ENCODE measurements at regions not wholly inside any gene's neighbourhood (a gene's known extent, or its start where the extent isn't known, plus 50 kb on each side); places are given as distances from the start of the nearest gene placed in this dataset.

DNA sequence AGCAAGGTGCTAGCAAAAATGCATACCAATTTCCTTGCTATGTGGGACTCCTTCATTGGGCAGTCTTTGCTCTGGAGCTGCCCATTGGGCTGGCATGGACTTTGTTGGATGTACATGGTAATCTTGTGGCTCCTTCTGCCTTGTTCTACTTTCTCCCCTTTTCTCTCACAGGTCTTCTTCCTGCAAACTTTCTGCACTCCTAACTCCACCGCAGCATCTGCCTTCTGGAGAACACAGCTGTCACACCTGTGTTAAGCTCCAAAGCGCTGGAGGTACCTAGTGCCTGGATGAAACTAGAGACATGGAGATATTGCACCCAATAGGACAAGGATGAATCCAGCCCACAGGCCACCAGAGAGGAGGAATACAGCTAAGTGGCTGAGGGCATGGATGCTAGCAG, 60.7 kb upstream of the CCND2 start:
- TF ChIP-seq ZFP30 (CRISPR knock-in tag; IDR thresholded peaks at IDR 0.05) (no peak), OSR1 (CRISPR knock-in tag; IDR thresholded peaks at IDR 0.05) (no peak), ZNF70 (CRISPR knock-in tag; IDR thresholded peaks at IDR 0.05) (no peak), TOX (CRISPR knock-in tag; IDR thresholded peaks at IDR 0.05; ENCODE audit: borderline replicate concordance) (no peak), ARNTL (CRISPR knock-in tag; IDR thresholded peaks at IDR 0.05; ENCODE audit: borderline replicate concordance, low read depth) (no peak), ZNF8 (CRISPR knock-in tag; IDR thresholded peaks at IDR 0.05) (no peak)
- ATAC-seq = no peak

DNA sequence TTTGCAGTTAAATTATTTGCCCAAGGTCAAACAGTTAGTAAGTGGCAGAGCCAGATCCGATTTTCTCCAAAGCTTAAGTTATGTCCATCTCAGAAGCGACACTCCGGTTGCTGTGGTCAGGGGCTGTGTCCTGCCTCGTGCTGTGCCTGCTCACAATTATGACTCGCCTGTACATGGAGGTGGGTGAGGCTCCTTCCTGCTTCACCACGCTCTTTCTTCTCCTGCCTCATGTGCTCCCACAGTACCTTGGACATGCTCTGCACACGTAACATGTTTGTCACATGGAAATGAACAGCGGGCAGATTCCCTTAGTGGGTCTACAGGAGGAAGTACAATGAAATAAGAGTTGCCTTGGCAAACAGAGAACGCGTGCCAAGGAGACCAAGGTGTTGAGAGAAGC, 62.2 kb upstream of the CCND2 start:
- no peak for ATAC-seq

DNA sequence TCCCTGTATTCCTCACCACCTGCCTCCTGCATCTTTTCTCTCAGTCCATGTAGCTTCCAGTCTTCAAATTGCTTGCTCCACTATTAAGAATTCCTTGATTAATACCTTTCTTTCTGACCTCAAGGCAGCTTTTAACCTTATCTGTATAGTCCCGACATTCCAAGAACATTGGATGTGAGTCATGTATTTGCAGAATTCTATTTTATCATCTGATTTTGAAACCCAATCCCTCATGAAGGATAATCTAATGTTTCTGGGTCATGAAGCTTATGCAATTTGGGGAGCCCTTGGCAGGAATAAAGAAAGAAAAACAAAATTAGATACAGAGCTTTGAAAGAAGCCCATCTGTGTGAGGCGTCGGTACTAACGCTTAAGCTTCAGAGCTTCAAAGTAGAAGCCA, 63.4 kb upstream of the CCND2 start:
- no peak for TF ChIP-seq ZNF70 (CRISPR knock-in tag; IDR thresholded peaks at IDR 0.05)
- ATAC-seq = no peak

More for the DNA sequence above, 62.2 kb upstream of the CCND2 start:
- no peak for TF ChIP-seq OSR1 (CRISPR knock-in tag; IDR thresholded peaks at IDR 0.05)
- TF ChIP-seq GLIS3 (CRISPR knock-in tag; IDR thresholded peaks at IDR 0.05) = no peak
- TF ChIP-seq ZFP30 (CRISPR knock-in tag; IDR thresholded peaks at IDR 0.05) = no peak
- TF ChIP-seq, protein P1, sequence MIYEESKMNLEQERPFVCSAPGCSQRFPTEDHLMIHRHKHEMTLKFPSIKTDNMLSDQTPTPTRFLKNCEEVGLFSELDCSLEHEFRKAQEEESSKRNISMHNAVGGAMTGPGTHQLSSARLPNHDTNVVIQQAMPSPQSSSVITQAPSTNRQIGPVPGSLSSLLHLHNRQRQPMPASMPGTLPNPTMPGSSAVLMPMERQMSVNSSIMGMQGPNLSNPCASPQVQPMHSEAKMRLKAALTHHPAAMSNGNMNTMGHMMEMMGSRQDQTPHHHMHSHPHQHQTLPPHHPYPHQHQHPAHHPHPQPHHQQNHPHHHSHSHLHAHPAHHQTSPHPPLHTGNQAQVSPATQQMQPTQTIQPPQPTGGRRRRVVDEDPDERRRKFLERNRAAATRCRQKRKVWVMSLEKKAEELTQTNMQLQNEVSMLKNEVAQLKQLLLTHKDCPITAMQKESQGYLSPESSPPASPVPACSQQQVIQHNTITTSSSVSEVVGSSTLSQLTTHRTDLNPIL (CRISPR knock-in tag; IDR thresholded peaks at IDR 0.05; ENCODE audit: low read depth) = no peak
- TF ChIP-seq, protein P2, sequence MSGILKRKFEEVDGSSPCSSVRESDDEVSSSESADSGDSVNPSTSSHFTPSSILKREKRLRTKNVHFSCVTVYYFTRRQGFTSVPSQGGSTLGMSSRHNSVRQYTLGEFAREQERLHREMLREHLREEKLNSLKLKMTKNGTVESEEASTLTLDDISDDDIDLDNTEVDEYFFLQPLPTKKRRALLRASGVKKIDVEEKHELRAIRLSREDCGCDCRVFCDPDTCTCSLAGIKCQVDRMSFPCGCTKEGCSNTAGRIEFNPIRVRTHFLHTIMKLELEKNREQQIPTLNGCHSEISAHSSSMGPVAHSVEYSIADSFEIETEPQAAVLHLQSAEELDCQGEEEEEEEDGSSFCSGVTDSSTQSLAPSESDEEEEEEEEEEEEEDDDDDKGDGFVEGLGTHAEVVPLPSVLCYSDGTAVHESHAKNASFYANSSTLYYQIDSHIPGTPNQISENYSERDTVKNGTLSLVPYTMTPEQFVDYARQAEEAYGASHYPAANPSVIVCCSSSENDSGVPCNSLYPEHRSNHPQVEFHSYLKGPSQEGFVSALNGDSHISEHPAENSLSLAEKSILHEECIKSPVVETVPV (CRISPR knock-in tag; IDR thresholded peaks at IDR 0.05) = no peak
- no peak for TF ChIP-seq ZNF70 (CRISPR knock-in tag; IDR thresholded peaks at IDR 0.05)
- TF ChIP-seq PPARA (CRISPR knock-in tag; IDR thresholded peaks at IDR 0.05; ENCODE audit: borderline replicate concordance) = no peak
- TF ChIP-seq BACH2 (CRISPR knock-in tag; IDR thresholded peaks at IDR 0.05; ENCODE audit: borderline replicate concordance) = no peak
- TF ChIP-seq RARB (CRISPR knock-in tag; IDR thresholded peaks at IDR 0.05) = no peak
- TF ChIP-seq ZFP3 (CRISPR knock-in tag; IDR thresholded peaks at IDR 0.05) = no peak
- TF ChIP-seq ZNF8 (CRISPR knock-in tag; IDR thresholded peaks at IDR 0.05) = no peak

DNA sequence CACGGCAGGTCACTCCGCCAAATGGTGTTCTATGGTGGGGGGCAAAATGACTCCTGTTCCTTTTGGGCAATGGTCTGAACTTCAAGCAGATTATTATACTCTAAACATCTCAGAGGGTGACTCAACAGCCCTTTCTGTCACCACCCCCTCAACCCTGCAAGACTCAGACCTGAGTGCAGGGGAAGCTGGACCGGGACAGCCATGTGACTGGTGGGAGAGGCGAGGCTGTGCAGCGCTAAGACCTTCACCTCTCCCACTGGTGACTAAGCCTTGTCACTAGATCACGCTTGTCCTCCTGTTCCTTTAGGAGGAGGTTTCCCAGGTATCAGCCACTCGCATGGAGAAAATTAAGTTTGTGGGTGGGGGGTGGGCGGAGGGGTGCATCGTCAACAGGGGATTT, 67.1 kb upstream of the CCND2 start:
- ATAC-seq = no peak
- no peak for TF ChIP-seq PPARA (CRISPR knock-in tag; IDR thresholded peaks at IDR 0.05; ENCODE audit: borderline replicate concordance)
- TF ChIP-seq CSDC2 (CRISPR knock-in tag; IDR thresholded peaks at IDR 0.05) = no peak
- TF ChIP-seq GLIS3 (CRISPR knock-in tag; IDR thresholded peaks at IDR 0.05) = no peak
- no peak for TF ChIP-seq ARNTL (CRISPR knock-in tag; IDR thresholded peaks at IDR 0.05; ENCODE audit: borderline replicate concordance, low read depth)
- TF ChIP-seq, protein P3, sequence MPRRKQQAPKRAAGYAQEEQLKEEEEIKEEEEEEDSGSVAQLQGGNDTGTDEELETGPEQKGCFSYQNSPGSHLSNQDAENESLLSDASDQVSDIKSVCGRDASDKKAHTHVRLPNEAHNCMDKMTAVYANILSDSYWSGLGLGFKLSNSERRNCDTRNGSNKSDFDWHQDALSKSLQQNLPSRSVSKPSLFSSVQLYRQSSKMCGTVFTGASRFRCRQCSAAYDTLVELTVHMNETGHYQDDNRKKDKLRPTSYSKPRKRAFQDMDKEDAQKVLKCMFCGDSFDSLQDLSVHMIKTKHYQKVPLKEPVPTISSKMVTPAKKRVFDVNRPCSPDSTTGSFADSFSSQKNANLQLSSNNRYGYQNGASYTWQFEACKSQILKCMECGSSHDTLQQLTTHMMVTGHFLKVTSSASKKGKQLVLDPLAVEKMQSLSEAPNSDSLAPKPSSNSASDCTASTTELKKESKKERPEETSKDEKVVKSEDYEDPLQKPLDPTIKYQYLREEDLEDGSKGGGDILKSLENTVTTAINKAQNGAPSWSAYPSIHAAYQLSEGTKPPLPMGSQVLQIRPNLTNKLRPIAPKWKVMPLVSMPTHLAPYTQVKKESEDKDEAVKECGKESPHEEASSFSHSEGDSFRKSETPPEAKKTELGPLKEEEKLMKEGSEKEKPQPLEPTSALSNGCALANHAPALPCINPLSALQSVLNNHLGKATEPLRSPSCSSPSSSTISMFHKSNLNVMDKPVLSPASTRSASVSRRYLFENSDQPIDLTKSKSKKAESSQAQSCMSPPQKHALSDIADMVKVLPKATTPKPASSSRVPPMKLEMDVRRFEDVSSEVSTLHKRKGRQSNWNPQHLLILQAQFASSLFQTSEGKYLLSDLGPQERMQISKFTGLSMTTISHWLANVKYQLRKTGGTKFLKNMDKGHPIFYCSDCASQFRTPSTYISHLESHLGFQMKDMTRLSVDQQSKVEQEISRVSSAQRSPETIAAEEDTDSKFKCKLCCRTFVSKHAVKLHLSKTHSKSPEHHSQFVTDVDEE (CRISPR knock-in tag; IDR thresholded peaks at IDR 0.05) = no peak

DNA sequence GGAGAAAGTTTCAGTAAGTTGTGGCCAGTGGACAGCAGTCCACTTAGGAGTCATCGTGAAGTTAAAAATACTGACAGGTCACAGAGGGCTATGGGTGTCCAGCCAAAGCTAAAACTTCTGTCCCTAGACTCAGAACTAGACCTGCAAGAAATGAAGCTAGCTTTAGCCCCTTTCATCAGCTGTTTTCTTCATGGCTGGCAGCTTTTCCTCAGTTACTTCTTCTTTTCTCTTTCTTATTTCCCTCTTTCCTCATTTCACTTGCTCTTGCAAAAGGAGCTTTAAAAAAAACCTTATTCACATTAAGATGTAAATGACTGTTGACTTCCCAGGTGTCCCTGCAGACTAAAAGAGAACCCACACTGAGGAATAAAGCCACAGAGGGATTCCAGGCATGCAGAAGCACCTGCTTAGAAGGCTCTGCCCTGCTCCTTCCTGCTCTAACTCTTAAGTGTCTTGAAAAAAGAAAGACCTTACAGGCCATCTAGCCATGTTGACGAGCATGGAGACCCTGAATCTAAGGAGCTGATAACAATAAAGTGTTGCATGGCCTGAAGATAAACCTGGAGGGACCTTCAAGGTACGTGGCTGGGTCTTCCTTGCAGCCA, 69.7 kb upstream of the CCND2 start:
- ATAC-seq = no peak
- TF ChIP-seq BACH2 (CRISPR knock-in tag; IDR thresholded peaks at IDR 0.05; ENCODE audit: borderline replicate concordance) (no peak), ZNF70 (CRISPR knock-in tag; IDR thresholded peaks at IDR 0.05) (no peak)
- TF ChIP-seq, protein P4, sequence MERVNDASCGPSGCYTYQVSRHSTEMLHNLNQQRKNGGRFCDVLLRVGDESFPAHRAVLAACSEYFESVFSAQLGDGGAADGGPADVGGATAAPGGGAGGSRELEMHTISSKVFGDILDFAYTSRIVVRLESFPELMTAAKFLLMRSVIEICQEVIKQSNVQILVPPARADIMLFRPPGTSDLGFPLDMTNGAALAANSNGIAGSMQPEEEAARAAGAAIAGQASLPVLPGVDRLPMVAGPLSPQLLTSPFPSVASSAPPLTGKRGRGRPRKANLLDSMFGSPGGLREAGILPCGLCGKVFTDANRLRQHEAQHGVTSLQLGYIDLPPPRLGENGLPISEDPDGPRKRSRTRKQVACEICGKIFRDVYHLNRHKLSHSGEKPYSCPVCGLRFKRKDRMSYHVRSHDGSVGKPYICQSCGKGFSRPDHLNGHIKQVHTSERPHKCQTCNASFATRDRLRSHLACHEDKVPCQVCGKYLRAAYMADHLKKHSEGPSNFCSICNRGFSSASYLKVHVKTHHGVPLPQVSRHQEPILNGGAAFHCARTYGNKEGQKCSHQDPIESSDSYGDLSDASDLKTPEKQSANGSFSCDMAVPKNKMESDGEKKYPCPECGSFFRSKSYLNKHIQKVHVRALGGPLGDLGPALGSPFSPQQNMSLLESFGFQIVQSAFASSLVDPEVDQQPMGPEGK (CRISPR knock-in tag; IDR thresholded peaks at IDR 0.05; ENCODE audit: borderline replicate concordance) = no peak

DNA sequence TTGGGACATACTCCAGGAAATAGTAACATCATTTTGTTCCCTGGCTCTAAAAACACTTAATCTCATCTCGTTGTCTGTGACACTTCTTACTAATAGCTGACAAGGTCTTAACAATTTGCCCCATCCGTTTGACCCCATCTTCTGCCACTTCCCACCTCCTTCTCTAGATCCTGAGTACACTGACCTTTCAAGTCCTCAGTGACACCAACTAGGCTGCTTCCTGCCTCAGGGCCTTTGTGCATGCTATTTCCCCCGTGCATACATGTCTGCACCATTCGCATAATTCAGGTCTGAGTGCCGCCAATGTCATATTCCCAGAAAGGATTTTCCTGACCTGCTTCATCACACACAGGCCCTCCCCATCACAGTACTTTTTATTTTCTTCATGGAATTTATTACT, 70.6 kb upstream of the CCND2 start:
- ATAC-seq = no peak
- TF ChIP-seq PPARA (CRISPR knock-in tag; IDR thresholded peaks at IDR 0.05; ENCODE audit: borderline replicate concordance) (no peak), TOX (CRISPR knock-in tag; IDR thresholded peaks at IDR 0.05; ENCODE audit: borderline replicate concordance) (no peak), BACH2 (CRISPR knock-in tag; IDR thresholded peaks at IDR 0.05; ENCODE audit: borderline replicate concordance) (no peak), RARB (CRISPR knock-in tag; IDR thresholded peaks at IDR 0.05) (no peak), ZNF70 (CRISPR knock-in tag; IDR thresholded peaks at IDR 0.05) (no peak), CSDC2 (CRISPR knock-in tag; IDR thresholded peaks at IDR 0.05) (no peak), SNAI2 (CRISPR knock-in tag; IDR thresholded peaks at IDR 0.05) (no peak), ARNTL (CRISPR knock-in tag; IDR thresholded peaks at IDR 0.05; ENCODE audit: borderline replicate concordance, low read depth) (no peak), ESRRG (CRISPR knock-in tag; IDR thresholded peaks at IDR 0.05) (no peak)
- TF ChIP-seq, protein P4 (CRISPR knock-in tag; IDR thresholded peaks at IDR 0.05; ENCODE audit: borderline replicate concordance) = no peak
- TF ChIP-seq, protein P3 (CRISPR knock-in tag; IDR thresholded peaks at IDR 0.05) = no peak
